ENCODE measurements at regions not wholly inside any gene's neighbourhood (a gene's known extent, or its start where the extent isn't known, plus 50 kb on each side); places are given as distances from the start of the nearest gene placed in this dataset.

DNA sequence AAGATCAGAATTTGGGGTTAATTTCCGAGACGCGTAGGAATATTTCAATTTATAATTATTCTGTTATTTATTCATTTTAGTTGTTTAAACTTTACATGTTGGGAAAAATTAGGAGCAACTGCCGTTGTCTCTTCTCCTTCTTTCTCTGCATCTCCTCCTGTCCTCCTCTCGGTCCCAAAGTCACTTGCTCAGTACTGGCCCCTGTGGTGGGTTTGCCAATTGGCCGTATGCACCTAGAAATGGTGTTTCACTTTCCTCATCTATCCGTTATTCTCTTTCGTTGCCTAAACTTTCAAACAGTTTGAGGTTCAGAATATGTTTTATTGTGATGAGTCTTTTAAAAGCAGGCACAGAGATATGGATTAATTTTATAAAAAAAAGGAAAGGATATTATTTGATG lies 517.9 kb downstream of the PLCL1 start:
- no peak for DNase-seq

DNA sequence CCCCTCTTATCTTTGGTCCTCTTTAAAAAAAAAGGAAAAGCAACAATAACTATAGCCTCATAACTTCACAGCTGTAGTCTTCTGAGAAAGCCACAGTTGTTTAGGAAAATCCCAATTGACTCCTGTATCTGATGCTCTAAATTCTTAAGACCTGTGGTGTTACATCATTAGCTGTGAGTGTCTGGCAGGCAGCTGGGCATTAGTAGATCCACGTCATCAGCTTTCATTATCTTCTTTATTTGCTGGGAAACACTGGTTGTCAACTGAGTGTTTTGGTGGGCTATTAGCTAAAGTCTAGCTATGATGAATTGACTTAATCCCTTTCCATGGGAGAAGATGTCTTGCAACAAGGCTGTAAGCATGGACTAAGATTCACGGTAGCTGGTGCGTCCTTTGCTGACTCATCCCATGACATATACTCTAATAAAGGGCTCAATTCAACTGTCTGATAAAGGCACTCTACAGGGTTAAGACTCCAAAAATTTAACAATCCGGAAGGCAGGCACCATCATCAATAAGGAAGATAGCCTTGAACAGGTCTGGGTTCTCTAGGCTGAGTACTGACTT lies 517.2 kb downstream of the PLCL1 start:
- no peak for DNase-seq

DNA sequence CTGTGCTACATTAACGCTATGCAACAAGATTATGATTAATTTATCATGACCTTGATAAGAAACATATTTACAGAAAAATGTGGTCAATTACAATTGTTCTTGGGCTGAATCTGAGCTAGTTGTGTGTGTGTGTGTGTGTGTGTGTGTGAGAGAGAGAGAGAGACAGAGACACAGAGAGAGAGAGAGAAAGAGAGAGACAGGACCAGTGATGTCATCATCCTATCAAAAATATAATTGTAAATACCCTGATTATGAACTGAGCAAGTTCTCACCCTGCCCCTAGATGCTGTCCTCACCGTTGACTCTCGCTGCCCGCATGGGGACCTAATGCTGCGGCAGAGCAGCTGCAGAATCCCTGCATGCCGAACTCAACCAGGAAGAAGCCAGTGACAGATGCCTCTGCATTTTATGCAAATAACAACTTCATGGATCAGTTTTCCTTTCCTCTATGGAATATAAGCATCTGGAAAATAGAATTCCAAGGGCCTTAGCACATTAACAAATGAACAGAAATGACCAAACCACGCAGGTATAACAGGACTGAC lies 512.5 kb downstream of the PLCL1 start:
- peak in 1 of 2 experiments; percentile 41 for DNase-seq

DNA sequence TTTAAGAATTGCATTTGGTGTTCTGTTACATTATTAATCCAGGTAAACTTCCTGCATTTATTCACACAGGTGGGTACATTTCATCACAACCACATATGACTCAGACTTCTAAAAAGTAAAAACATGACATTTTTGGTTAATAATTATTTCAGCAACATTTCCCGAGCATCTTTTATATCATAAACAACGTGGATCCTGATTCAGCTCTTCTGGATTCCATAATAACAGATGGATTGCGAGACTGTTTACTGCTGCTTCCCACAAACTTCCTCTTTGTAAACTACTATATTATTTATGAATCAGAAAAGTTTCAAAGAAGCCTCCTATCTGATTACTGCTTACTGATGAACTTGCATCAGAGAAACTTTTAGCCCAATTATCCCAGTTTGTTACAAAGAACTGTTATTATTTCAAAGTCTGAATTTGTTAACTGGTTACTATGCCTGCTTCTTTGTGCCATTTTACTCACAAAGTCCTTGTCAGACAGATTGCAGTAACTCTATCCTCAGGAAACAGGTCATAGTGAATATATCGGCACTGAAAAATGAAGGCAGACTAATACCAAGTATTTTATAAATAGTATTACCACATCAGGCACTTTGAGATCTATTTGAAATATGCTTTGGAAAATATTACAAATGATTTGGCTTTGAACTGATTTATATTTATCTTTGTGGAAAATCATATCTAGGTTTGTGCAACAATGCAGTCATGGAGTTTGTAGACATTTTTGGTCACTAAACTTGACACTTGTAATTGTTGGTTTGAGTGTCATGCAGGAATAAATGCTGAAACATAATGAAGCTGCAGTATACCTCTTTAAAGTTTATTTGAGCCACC lies 511.6 kb downstream of the PLCL1 start:
- DNase-seq: no peak

DNA sequence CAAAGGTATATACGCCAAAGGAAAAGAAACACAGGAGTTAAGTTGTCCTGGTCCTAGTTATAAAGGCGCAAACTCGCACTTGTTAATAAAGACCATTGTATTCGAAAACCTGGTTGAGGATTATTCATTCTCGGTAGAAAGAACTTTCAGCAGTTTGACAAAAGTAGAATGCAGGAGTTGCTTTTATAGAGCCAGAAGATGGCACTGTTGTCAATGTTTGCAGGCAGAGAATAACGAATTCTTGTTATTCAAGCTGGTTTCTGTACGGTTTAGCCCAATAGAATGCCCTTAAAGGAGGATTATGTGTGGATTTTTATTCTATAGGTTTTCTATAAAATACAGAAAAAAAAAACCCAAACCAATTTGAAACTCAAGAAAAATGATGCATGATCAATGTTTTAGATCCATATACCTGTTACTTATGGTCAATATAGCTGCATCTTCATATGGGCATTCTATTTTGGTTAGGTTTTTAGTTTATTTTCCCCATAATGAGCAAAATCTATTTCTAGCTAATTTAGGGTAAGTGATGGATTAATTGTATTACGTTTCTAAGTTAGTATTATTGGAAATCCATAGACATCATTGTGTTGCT lies 510.3 kb downstream of the PLCL1 start:
- DNase-seq: peak in 1 of 2 experiments; percentile 74

DNA sequence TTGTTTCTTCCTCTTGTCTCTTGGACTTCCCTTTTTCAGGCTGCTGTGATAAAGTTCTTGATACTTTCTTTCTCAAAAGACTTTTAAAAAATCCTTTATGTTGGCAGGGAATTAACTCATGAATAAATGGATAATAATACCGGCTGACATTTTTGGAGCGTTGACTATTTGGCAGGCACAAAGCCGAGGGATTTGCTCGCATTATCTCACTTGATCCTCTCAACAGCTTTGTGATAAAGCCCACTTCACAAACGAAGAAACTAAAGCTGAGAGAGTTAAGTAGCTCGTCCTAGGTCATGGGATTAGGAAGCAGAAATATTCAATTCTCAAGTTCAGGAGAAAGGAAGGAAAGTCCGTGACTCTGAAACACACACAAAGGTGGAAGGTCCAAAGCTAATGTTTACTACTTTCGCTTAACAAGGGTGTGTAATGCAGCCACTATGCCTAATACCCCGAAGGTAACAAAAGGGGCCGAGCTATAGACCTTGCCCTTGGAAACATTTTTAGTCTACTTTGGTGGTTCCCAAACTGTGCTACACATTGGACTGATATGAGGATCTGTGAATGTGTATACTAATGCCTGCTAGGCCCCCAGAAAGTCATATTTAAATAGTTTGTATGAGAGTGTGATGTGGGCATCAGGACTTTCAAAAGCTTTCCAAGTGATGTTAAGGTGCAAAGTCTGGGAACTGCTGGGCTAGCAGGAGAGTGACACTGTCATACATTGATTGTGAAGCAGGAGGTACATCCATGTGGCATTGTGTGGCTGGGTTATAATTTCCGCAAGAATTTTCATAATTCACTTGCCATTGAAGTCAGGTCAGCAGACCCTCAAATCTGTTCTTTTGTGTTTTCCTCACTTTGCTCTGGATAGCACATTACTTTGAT lies 508.4 kb downstream of the PLCL1 start:
- peak; percentile 71 to 89 for DNase-seq

DNA sequence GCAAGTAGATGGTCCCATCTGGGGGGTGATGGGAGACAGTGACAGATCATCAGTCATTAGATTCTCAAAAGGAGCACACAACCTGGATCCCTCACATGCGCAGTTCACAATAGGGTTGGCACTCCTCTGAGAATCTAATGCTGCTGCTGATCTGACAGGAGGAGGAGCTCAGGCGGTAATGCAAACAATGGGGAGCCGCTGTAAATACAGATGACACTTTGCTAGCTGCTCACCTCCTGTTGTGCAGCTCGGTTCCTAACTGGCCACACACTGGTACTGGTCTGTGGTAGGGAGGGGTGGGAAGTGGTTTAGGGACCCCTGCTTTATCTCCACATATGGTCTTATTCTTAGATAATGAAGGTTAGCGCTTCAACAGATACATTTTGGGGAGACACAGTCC lies 506.6 kb downstream of the PLCL1 start:
- no peak for DNase-seq

- DNase-seq: peak; percentile 33 to 60
These were observed 505.4 kb downstream of the PLCL1 start for GRCh38 chr2:198309673-198310280.

GRCh38 chr2:198309081-198309480 lies 504.7 kb downstream of the PLCL1 start:
- no peak for DNase-seq

GRCh38 chr2:198308368-198308767 lies 504.0 kb downstream of the PLCL1 start:
- DNase-seq: no peak

GRCh38 chr2:198307093-198307492 lies 502.7 kb downstream of the PLCL1 start:
- DNase-seq: no peak

- DNase-seq: no peak
These were observed 500.5 kb downstream of the PLCL1 start for GRCh38 chr2:198304859-198305258.

GRCh38 chr2:198297350-198297749 lies 493.0 kb downstream of the PLCL1 start:
- no peak for DNase-seq

GRCh38 chr2:198296665-198297308 lies 492.4 kb downstream of the PLCL1 start:
- peak; percentile 63 to 81 for DNase-seq

GRCh38 chr2:198293281-198293680 lies 488.9 kb downstream of the PLCL1 start:
- DNase-seq: no peak

GRCh38 chr2:198289811-198290210 lies 485.4 kb downstream of the PLCL1 start:
- no peak for DNase-seq

DNA sequence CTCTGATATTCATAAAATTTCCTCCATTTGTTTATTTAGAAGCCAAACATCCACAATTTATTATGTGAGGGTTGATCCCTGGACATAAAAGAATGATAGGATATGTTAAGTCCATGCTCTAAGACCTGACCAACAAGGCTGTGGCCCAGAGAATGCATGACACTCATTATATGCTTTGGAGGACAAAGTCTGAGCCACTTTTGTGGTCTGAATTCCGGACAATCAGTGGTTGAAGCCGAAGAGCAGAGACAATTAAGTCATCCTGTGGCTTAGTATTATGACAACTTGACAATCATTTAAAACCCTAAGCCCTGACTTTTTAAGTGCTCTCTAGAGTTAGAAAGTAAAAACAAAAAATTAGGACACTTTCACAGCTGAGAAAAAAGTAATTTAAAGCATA lies 483.3 kb downstream of the PLCL1 start:
- no peak for DNase-seq

- no peak for DNase-seq
These were observed 480.8 kb downstream of the PLCL1 start for GRCh38 chr2:198285216-198285615.

DNA sequence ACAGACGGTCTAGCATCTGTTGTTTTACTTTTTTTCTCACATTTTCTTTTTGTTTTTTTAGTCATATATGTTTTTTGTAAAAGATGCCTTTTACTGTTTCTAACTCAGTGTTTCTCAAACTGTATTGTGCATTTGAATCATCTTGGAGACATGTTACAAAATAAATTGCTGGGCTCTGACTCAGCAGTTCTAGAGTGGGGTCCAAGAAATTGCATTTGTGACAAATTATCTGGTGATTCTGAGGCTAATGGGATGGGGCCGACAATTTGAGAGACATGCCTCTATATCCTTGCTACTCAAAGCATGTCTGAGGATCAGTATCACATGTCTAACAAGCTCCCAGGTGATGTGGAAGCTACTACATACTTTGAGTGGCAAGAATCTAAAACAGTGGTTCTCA lies 478.8 kb downstream of the PLCL1 start:
- no peak for DNase-seq

- DNase-seq: no peak
These were observed 477.7 kb downstream of the PLCL1 start for GRCh38 chr2:198282061-198282460.

DNA sequence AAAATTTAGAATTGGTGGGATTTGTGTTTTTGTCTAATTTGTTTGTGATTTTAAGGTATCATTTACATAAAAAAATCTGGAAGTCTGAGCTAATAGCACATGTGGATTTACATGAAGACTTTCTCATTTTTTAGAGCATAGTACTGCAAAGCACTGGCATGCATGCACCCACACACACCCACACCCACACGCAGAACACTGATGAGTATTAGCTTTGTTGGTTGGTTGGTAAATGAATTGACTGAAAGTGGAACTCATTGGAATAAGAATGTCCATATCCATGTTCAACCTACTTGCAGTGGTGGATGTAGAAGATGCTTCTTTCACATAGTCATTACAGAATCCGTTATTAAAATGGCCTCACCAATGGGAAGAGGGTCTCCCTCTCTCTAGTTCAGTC lies 475.8 kb downstream of the PLCL1 start:
- DNase-seq: no peak

GRCh38 chr2:198279026-198279425 lies 474.6 kb downstream of the PLCL1 start:
- DNase-seq: no peak

All from NCI-H524 (cell line).